CD14-positive monocyte (primary cell): ENCODE measurements at regions not wholly inside any gene's neighbourhood (a gene's known extent, or its start where the extent isn't known, plus 50 kb on each side); places are given as distances from the start of the nearest gene placed in this dataset.

Experiments
- DNase-seq, 3 donors: peaks; one replicate each; pipeline ENCODE4 v3.0.0-alpha.2; 2011 to 2022
- H2AFZ ChIP-seq: 2 replicates; pipeline ENCODE4 v1.6.0; 2012; ENCODE audit warnings: mild to moderate bottlenecking, low read depth, low read length, inconsistent platforms; ENCODE audit not compliant: insufficient read depth, poor library complexity, severe bottlenecking
- H3K27ac ChIP-seq, 2 donors: 1 replicate in 1 of 2; 2 replicates in 1 of 2; pipeline ENCODE4 v1.5.1; 2012 to 2013; ENCODE audit warnings: low read length in 2 of 2, control low read depth in 1 of 2, inconsistent platforms in 1 of 2, low read depth in 1 of 2, mild to moderate bottlenecking in 1 of 2
- H3K27me3 ChIP-seq, 2 donors: one replicate each; pipeline versions ENCODE4 v1.6.0 to v1.6.1; 2011 to 2013; ENCODE audit warnings: low read length in 2 of 2; ENCODE audit not compliant: control insufficient read depth in 2 of 2, insufficient read depth in 2 of 2
- H3K36me3 ChIP-seq, 2 donors: replicated peaks in 1 of 2; 1 replicate in 1 of 2; 2 replicates in 1 of 2; pipeline versions ENCODE4 v1.5.1 to v1.6.1; 2012 to 2013; ENCODE audit warnings: low read length in 2 of 2, control low read depth in 1 of 2, inconsistent platforms in 1 of 2, mild to moderate bottlenecking in 1 of 2; ENCODE audit not compliant: insufficient read depth in 2 of 2, control insufficient read depth in 1 of 2
- H3K4me1 ChIP-seq, 2 donors: 1 replicate in 1 of 2; 2 replicates in 1 of 2; pipeline versions ENCODE4 v1.5.1 to v1.6.1; 2012 to 2013; ENCODE audit warnings: low read length in 2 of 2, control low read depth in 1 of 2, inconsistent platforms in 1 of 2, mild to moderate bottlenecking in 1 of 2, moderate library complexity in 1 of 2; ENCODE audit not compliant: insufficient read depth in 2 of 2, control insufficient read depth in 1 of 2
- H3K4me2 ChIP-seq: replicated peaks from 2 replicates; pipeline ENCODE3; 2012; ENCODE audit warnings: low read length, moderate library complexity, mild to moderate bottlenecking; ENCODE audit not compliant: poor library complexity, severe bottlenecking; ENCODE audit errors: extremely low read depth
- H3K4me3 ChIP-seq, 3 experiments: fragments of 200-600 bp in 1 of 3; sonication (generic) in 1 of 3; replicated peaks in 1 of 3; 1 replicate in 2 of 3; 2 replicates in 1 of 3; pipeline ENCODE4 v1.5.1; 2011 to 2013; ENCODE audit warnings: low read length in 3 of 3, mild to moderate bottlenecking in 3 of 3, control low read depth in 2 of 3, low read depth in 2 of 3, inconsistent platforms in 1 of 3, moderate library complexity in 1 of 3
- H3K79me2 ChIP-seq: 2 replicates; pipeline ENCODE4 v1.6.0; 2012; ENCODE audit warnings: mild to moderate bottlenecking, control low read depth, inconsistent platforms, low read length, moderate library complexity; ENCODE audit not compliant: insufficient read depth
- H3K9ac ChIP-seq: 2 replicates; pipeline ENCODE4 v1.6.0; 2017; ENCODE audit warnings: low read length, mild to moderate bottlenecking; ENCODE audit not compliant: insufficient read depth, poor library complexity, severe bottlenecking
- H3K9me3 ChIP-seq, 2 donors: replicated peaks in 1 of 2; 1 replicate in 1 of 2; 2 replicates in 1 of 2; pipeline versions ENCODE4 v1.5.1 to v1.6.1; 2012 to 2013; ENCODE audit warnings: low read length in 2 of 2, control low read depth in 1 of 2; ENCODE audit not compliant: control insufficient read depth in 1 of 2, insufficient read depth in 1 of 2
- H4K20me1 ChIP-seq: 2 replicates; pipeline ENCODE4 v1.6.0; 2012; ENCODE audit warnings: mild to moderate bottlenecking, low read length, control low read depth, moderate library complexity; ENCODE audit not compliant: insufficient read depth
- H3K27ac Mint-ChIP-seq, 7 donors: one replicate each; pipeline ENCODE4 v1.8.0; 2020; ENCODE audit warnings: mild to moderate bottlenecking in 7 of 7, mixed read lengths in 7 of 7, moderate library complexity in 6 of 7, inconsistent platforms in 2 of 7
- H3K27me3 Mint-ChIP-seq, 3 donors: one replicate each; pipeline ENCODE4 v1.8.0; 2021 to 2022; ENCODE audit warnings: low read depth in 3 of 3, mild to moderate bottlenecking in 3 of 3, mixed read lengths in 3 of 3, moderate library complexity in 3 of 3, inconsistent platforms in 1 of 3
- H3K36me3 Mint-ChIP-seq, 2 donors: one replicate each; pipeline ENCODE4 v1.8.0; 2020; ENCODE audit warnings: mixed read lengths in 2 of 2, inconsistent platforms in 1 of 2, mild to moderate bottlenecking in 1 of 2
- H3K4me1 Mint-ChIP-seq: one replicate; pipeline ENCODE4 v1.8.0; 2020; ENCODE audit warnings: mild to moderate bottlenecking, mixed read lengths
- H3K4me3 Mint-ChIP-seq, 2 donors: one replicate each; pipeline ENCODE4 v1.8.0; 2020; ENCODE audit warnings: mild to moderate bottlenecking in 2 of 2, mixed read lengths in 2 of 2, moderate library complexity in 1 of 2
- H3K9me3 Mint-ChIP-seq, 7 donors: one replicate each; pipeline ENCODE4 v1.8.0; 2020 to 2022; ENCODE audit warnings: mixed read lengths in 7 of 7, mild to moderate bottlenecking in 6 of 7, moderate library complexity in 6 of 7, inconsistent platforms in 2 of 7
- WGBS: methylation state at CpG from one replicate; pipeline ENCODE4 v1.1.5; 2013; ENCODE audit warnings: missing lambda C conversion rate; ENCODE audit not compliant: insufficient coverage; 5-methylcytosine and 5-hydroxymethylcytosine counted together
- intact Hi-C, 2 donors: fragments of 100-400 bp; cut with micrococcal nuclease; formaldehyde crosslinking; loops; one replicate each; pipeline versions ENCODE4 v1.15.0 to v1.15.1; 2023
- TF ChIP-seq, protein P1 (sequence below): fragments of 200-600 bp; IDR thresholded peaks from one replicate; pipeline ENCODE4 v1.8.0; 2022; ENCODE audit warnings: antibody characterized with exemption, mild to moderate bottlenecking

DNA sequence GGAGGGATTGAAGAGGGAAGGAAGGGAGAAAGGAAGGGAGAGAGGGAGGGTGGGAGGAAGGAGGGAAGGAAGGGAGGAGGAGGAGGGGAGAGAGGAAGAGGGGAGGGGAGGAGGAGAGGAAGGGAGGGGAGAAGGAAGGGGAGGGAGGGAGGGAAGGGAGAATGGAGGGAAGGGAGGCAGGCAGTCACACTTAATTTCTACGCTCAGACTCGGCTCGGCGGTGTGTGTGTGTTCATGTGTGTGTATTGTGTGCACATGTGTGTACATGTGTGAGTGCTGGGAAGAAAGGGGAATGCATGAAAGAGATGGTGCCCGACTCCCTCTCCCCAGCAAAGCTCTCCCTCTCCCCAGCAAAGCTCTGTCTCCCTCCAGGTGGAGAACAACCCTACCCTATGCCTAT, 79.1 kb upstream of the AFDN start:
- H2AFZ ChIP-seq = no peak overlapping the region
- no peaks in the 10 kb centered on the region for H3K27me3 ChIP-seq
- H3K4me3 ChIP-seq = no peak overlapping the region
- peaks cover 1 to 6% (median 4%) of the 10 kb centered on the region in 3 donors for H3K27me3 Mint-ChIP-seq
- no peaks in the 10 kb centered on the region for H3K36me3 Mint-ChIP-seq
- TF ChIP-seq, protein P1, sequence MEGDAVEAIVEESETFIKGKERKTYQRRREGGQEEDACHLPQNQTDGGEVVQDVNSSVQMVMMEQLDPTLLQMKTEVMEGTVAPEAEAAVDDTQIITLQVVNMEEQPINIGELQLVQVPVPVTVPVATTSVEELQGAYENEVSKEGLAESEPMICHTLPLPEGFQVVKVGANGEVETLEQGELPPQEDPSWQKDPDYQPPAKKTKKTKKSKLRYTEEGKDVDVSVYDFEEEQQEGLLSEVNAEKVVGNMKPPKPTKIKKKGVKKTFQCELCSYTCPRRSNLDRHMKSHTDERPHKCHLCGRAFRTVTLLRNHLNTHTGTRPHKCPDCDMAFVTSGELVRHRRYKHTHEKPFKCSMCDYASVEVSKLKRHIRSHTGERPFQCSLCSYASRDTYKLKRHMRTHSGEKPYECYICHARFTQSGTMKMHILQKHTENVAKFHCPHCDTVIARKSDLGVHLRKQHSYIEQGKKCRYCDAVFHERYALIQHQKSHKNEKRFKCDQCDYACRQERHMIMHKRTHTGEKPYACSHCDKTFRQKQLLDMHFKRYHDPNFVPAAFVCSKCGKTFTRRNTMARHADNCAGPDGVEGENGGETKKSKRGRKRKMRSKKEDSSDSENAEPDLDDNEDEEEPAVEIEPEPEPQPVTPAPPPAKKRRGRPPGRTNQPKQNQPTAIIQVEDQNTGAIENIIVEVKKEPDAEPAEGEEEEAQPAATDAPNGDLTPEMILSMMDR = no peak
- H3K4me2 ChIP-seq = no peak overlapping the region
- no peak for DNase-seq
- no peaks in the 10 kb centered on the region for H3K79me2 ChIP-seq
- H3K9me3 ChIP-seq = peaks cover 0 to 9% of the 10 kb centered on the region in 2 donors
- no peak overlapping the region for H3K27ac Mint-ChIP-seq
- H3K9ac ChIP-seq = no peak overlapping the region
- H4K20me1 ChIP-seq = no peaks in the 10 kb centered on the region
- no peak overlapping the region for H3K4me3 Mint-ChIP-seq
- WGBS = no CpG with 5 or more reads among the region's 5 CpGs
- intact Hi-C loops = no loop called here
- H3K4me1 ChIP-seq = no peaks in the 10 kb centered on the region
- H3K9me3 Mint-ChIP-seq = peaks cover 0 to 10% (median 2%) of the 10 kb centered on the region in 7 donors
- H3K4me1 Mint-ChIP-seq = no peaks in the 10 kb centered on the region
- H3K36me3 ChIP-seq = no peaks in the 10 kb centered on the region
- H3K27ac ChIP-seq = no peak overlapping the region

DNA sequence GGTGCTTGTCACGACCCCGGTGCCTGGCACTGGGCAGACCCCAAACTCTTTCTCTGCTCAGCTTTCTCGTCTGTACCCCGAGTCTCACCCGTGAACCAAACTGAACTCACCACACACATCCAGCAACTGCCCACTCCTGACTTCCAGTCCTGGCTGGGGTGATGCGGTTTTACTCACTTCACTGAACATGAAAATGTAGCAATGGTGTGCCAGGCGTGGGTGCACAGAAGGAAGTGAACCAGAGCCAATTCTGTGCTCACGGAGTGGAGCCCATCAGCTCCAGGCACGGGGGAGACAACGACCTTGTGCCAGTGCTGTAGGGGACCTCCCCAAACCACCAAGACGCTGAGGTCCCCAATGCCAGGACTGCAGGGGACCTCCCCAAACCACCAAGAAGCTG, 78.7 kb upstream of the AFDN start:
- no peaks in the 10 kb centered on the region for H3K4me1 ChIP-seq
- H3K4me1 Mint-ChIP-seq = no peaks in the 10 kb centered on the region
- TF ChIP-seq, protein P1 = no peak
- no peak overlapping the region for H3K9ac ChIP-seq
- no peak overlapping the region for H3K27ac Mint-ChIP-seq
- 93% methylated on average over 8 of the region's 11 CpGs for WGBS
- no peak overlapping the region for H2AFZ ChIP-seq
- H3K79me2 ChIP-seq = no peaks in the 10 kb centered on the region
- H3K4me2 ChIP-seq = no peak overlapping the region
- no peaks in the 10 kb centered on the region for H4K20me1 ChIP-seq
- H3K9me3 ChIP-seq = peaks cover 0 to 9% of the 10 kb centered on the region in 2 donors
- no peak overlapping the region for H3K4me3 ChIP-seq
- H3K27ac ChIP-seq = no peak overlapping the region
- no peaks in the 10 kb centered on the region for H3K36me3 ChIP-seq
- intact Hi-C loops = no loop called here
- H3K27me3 ChIP-seq = no peaks in the 10 kb centered on the region
- no peak for DNase-seq
- H3K36me3 Mint-ChIP-seq = no peaks in the 10 kb centered on the region
- H3K4me3 Mint-ChIP-seq = no peak overlapping the region
- H3K27me3 Mint-ChIP-seq = peaks cover 1 to 4% (median 2%) of the 10 kb centered on the region in 3 donors
- H3K9me3 Mint-ChIP-seq = peaks cover 0 to 10% (median 0%) of the 10 kb centered on the region in 7 donors
